Endodermal cell (in vitro differentiated cells): ENCODE measurements at regions not wholly inside any gene's neighbourhood (a gene's known extent, or its start where the extent isn't known, plus 50 kb on each side); places are given as distances from the start of the nearest gene placed in this dataset.
A peak's percentile ranks its signal among the peaks of the same experiment; 100 is the strongest.

Experiments used
- DNase-seq: peaks from one replicate; pipeline ENCODE4 v3.0.0-alpha.2; 2017
- H3K27ac ChIP-seq: 2 replicates; pipeline ENCODE4 v1.5.1; 2013; ENCODE audit warnings: mild to moderate bottlenecking, low read depth, low read length, moderate library complexity
- H3K27me3 ChIP-seq: 2 replicates; pipeline ENCODE4 v1.6.1; 2013; ENCODE audit warnings: mild to moderate bottlenecking, low read length, moderate library complexity; ENCODE audit not compliant: insufficient read depth, control insufficient read depth, poor library complexity, severe bottlenecking
- H3K36me3 ChIP-seq: 2 replicates; pipeline ENCODE4 v1.7.0; 2013; ENCODE audit warnings: mild to moderate bottlenecking, low read length, moderate library complexity; ENCODE audit not compliant: control insufficient read depth, insufficient read depth
- H3K4me1 ChIP-seq: one replicate; pipeline ENCODE4 v1.7.0; 2013; ENCODE audit warnings: low read length; ENCODE audit not compliant: control insufficient read depth, insufficient read depth
- H3K4me3 ChIP-seq: 2 replicates; pipeline ENCODE4 v1.5.1; 2013; ENCODE audit warnings: mild to moderate bottlenecking, low read length, moderate library complexity
- H3K9ac ChIP-seq: 2 replicates; pipeline ENCODE4 v1.6.1; 2013; ENCODE audit warnings: mild to moderate bottlenecking, low read length, moderate library complexity; ENCODE audit not compliant: poor library complexity, severe bottlenecking; ENCODE audit errors: extremely low read depth
- H3K9me3 ChIP-seq: 2 replicates; pipeline ENCODE4 v1.6.1; 2013; ENCODE audit warnings: mild to moderate bottlenecking, low read length, moderate library complexity; ENCODE audit not compliant: control insufficient read depth
- H3K27ac Mint-ChIP-seq: 2 replicates; pipeline ENCODE4 v1.8.0; 2020; ENCODE audit warnings: mixed read lengths
- H3K27me3 Mint-ChIP-seq: 2 replicates; pipeline ENCODE4 v1.8.0; 2021; ENCODE audit warnings: mild to moderate bottlenecking, mixed read lengths; ENCODE audit not compliant: insufficient read depth
- H3K36me3 Mint-ChIP-seq: 2 replicates; pipeline ENCODE4 v1.8.0; 2020; ENCODE audit warnings: low read depth, mixed read lengths
- H3K4me1 Mint-ChIP-seq: 2 replicates; pipeline ENCODE4 v1.8.0; 2020; ENCODE audit warnings: mixed read lengths
- H3K4me3 Mint-ChIP-seq: 2 replicates; pipeline ENCODE4 v1.8.0; 2020; ENCODE audit warnings: mild to moderate bottlenecking, moderate library complexity, mixed read lengths
- H3K9me3 Mint-ChIP-seq: 2 replicates; pipeline ENCODE4 v1.8.0; 2020; ENCODE audit warnings: mild to moderate bottlenecking, mixed read lengths
- WGBS, 2 experiments: methylation state at CpG; one replicate each; pipeline versions ENCODE4 v1.1.5 to v1.1.7; 2013; ENCODE audit warnings: missing lambda C conversion rate in 2 of 2, mixed read lengths in 1 of 2; ENCODE audit not compliant: insufficient coverage in 1 of 2, insufficient read length in 1 of 2; 5-methylcytosine and 5-hydroxymethylcytosine counted together
- TF ChIP-seq, protein P1 (sequence below): fragments of 200-600 bp; sonication (generic); conservative IDR thresholded peaks from 2 replicates; pipeline ENCODE4 v1.5.0; 2021; ENCODE audit warnings: antibody characterized with exemption, mild to moderate bottlenecking

DNA sequence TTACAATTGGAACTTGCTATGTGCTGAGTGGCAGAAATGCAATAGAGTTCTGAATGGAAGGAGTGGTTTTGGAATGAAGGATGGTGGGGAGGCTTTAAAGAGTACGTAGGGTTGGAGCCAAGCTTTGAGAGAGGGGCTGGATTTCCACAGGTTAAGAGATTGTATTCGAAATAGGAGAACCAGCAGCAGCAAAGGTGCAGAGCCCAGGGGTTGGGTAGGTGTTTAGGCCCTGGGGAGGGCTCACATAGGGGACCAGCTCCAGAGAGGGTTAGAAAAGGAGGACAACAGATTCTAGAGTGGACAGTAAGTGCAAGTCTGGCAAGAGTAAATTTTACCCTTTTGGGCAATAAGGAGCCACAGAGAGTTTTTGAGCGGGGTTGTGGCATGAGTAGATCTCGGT lies 297.2 kb downstream of the RPS24 start:
- Mint-ChIP-seq H3K4me3 (no peak overlapping the region), H3K36me3 (no peaks in the 10 kb centered on the region), H3K27me3 (peaks cover 2% of the 10 kb centered on the region), H3K4me1 (no peaks in the 10 kb centered on the region), H3K27ac (no peak overlapping the region), H3K9me3 (peaks cover 16% of the 10 kb centered on the region)
- TF ChIP-seq, protein P1, sequence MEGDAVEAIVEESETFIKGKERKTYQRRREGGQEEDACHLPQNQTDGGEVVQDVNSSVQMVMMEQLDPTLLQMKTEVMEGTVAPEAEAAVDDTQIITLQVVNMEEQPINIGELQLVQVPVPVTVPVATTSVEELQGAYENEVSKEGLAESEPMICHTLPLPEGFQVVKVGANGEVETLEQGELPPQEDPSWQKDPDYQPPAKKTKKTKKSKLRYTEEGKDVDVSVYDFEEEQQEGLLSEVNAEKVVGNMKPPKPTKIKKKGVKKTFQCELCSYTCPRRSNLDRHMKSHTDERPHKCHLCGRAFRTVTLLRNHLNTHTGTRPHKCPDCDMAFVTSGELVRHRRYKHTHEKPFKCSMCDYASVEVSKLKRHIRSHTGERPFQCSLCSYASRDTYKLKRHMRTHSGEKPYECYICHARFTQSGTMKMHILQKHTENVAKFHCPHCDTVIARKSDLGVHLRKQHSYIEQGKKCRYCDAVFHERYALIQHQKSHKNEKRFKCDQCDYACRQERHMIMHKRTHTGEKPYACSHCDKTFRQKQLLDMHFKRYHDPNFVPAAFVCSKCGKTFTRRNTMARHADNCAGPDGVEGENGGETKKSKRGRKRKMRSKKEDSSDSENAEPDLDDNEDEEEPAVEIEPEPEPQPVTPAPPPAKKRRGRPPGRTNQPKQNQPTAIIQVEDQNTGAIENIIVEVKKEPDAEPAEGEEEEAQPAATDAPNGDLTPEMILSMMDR = no peak
- H3K27me3 ChIP-seq = no peaks in the 10 kb centered on the region
- 92 to 96% methylated on average over 4 of the region's 4 CpGs for WGBS, 2 experiments
- H3K4me3 ChIP-seq = no peak overlapping the region
- no peaks in the 10 kb centered on the region for H3K36me3 ChIP-seq
- no peak overlapping the region for H3K9ac ChIP-seq
- H3K27ac ChIP-seq = no peak overlapping the region
- no peaks in the 10 kb centered on the region for H3K4me1 ChIP-seq
- peaks cover 16% of the 10 kb centered on the region for H3K9me3 ChIP-seq
- DNase-seq = no peak

DNA sequence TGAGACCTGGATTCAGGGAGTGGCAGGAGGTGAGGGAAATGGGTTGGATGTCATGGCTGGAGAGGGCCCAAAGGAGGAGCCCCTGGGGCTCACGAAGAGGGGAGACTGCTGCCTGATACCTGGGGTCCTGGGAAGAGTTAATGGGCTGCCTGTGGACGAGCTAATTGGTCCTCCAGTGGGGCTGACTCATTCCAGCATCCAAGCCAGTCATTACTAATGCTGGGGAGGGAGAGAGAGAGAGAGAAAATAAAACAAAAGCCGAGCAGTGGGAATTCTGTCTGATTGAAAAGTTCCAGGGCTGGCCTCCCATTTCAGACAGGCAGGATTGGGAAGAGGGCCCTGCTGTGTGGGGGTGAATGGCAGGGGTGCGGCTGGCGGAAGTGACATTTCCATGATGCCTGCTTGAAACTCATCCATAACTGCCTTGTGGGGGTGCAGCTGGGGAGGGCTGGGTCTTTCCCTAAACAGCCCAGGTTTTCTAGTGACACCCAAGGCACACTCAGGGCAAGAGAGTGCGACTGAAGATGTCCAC lies 297.8 kb downstream of the RPS24 start:
- H3K9me3 Mint-ChIP-seq = peaks cover 11% of the 10 kb centered on the region
- no peaks in the 10 kb centered on the region for H3K4me1 Mint-ChIP-seq
- WGBS, 2 experiments = 73 to 75% methylated on average over 6 of the region's 6 CpGs
- peaks cover 2% of the 10 kb centered on the region for H3K27me3 Mint-ChIP-seq
- no peak overlapping the region for H3K27ac ChIP-seq
- H3K4me3 ChIP-seq = no peak overlapping the region
- H3K36me3 Mint-ChIP-seq = no peaks in the 10 kb centered on the region
- no peak overlapping the region for H3K4me3 Mint-ChIP-seq
- no peaks in the 10 kb centered on the region for H3K27me3 ChIP-seq
- H3K9me3 ChIP-seq = peaks cover 10% of the 10 kb centered on the region
- no peak overlapping the region for H3K27ac Mint-ChIP-seq
- TF ChIP-seq, protein P1 = no peak
- H3K36me3 ChIP-seq = no peaks in the 10 kb centered on the region
- H3K4me1 ChIP-seq = no peaks in the 10 kb centered on the region
- H3K9ac ChIP-seq = no peak overlapping the region
- peak; percentile 45 for DNase-seq

DNA sequence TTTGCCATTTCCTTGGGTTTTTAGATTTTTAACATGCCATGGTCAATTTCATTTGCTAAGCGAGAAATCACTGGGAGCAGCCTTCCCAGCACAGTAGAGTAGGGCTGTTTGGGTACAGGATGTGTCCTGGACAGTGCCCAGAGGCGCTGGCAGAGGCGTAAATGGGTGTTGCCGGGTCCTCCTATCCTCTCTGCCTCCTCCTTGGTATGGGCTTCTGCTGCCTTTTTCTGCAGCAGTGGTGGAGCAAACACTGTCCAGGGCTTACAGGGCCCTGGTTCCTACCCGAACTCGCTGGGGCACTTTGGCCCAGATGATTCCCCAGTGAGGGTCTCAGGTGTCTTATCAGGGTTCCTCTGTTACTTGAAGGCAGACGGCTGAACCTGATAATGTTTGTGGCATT lies 298.3 kb downstream of the RPS24 start:
- H3K27ac Mint-ChIP-seq = no peak overlapping the region
- no peak overlapping the region for H3K27ac ChIP-seq

More for the DNA sequence above, 298.3 kb downstream of the RPS24 start:
- no peaks in the 10 kb centered on the region for H3K36me3 Mint-ChIP-seq
- Histone ChIP-seq H3K36me3 (no peaks in the 10 kb centered on the region), H3K9me3 (peaks cover 6% of the 10 kb centered on the region), H3K4me3 (no peak overlapping the region), H3K9ac (no peak overlapping the region), H3K27me3 (no peaks in the 10 kb centered on the region), H3K4me1 (no peaks in the 10 kb centered on the region)
- H3K9me3 Mint-ChIP-seq = peaks cover 8% of the 10 kb centered on the region
- peaks cover 4% of the 10 kb centered on the region for H3K27me3 Mint-ChIP-seq
- WGBS, 2 experiments = 91 to 93% methylated on average over 7 of the region's 7 CpGs
- TF ChIP-seq, protein P1 = no peak
- no peaks in the 10 kb centered on the region for H3K4me1 Mint-ChIP-seq
- no peak overlapping the region for H3K4me3 Mint-ChIP-seq
- no peak for DNase-seq
